ENCODE measurements at regions not wholly inside any gene's neighbourhood (a gene's known extent, or its start where the extent isn't known, plus 50 kb on each side); places are given as distances from the start of the nearest gene placed in this dataset.
A peak's percentile ranks its signal among the peaks of the same experiment; 100 is the strongest.

GRCh38 chr14:80146941-80147340 lies 64.4 kb downstream of the DIO2 start:
- DNase-seq, result no peak

GRCh38 chr14:80136358-80136757 lies 74.9 kb downstream of the DIO2 start:
- no peak for DNase-seq

GRCh38 chr14:80135305-80136088 lies 75.8 kb downstream of the DIO2 start:
- DNase-seq, result no peak

GRCh38 chr14:80134321-80134720 lies 77.0 kb downstream of the DIO2 start:
- DNase-seq, result no peak

- no peak for DNase-seq
These were observed 77.8 kb downstream of the DIO2 start for GRCh38 chr14:80133457-80133856.

GRCh38 chr14:80127466-80127865 lies 83.8 kb downstream of the DIO2 start:
- DNase-seq, result no peak

- DNase-seq, result no peak
These were observed 86.5 kb downstream of the DIO2 start for GRCh38 chr14:80124794-80125193.

- DNase-seq, result no peak
These were observed 93.4 kb downstream of the DIO2 start for GRCh38 chr14:80117876-80118275.

GRCh38 chr14:80116157-80116556 lies 95.1 kb downstream of the DIO2 start:
- DNase-seq, result no peak

GRCh38 chr14:80110721-80111120 lies 100.6 kb downstream of the DIO2 start:
- no peak for DNase-seq

- DNase-seq, result no peak
These were observed 102.2 kb downstream of the DIO2 start for GRCh38 chr14:80109055-80109454.

GRCh38 chr14:80108430-80108829 lies 102.9 kb downstream of the DIO2 start:
- no peak for DNase-seq

- DNase-seq, result no peak
These were observed 105.8 kb downstream of the DIO2 start for GRCh38 chr14:80105488-80105994.

GRCh38 chr14:80101835-80102234 lies 109.5 kb downstream of the DIO2 start:
- no peak for DNase-seq

- DNase-seq, result no peak
These were observed 110.6 kb downstream of the DIO2 start for GRCh38 chr14:80100681-80101080.

GRCh38 chr14:80095623-80096022 lies 115.7 kb downstream of the DIO2 start:
- DNase-seq, result no peak

GRCh38 chr14:80087411-80087810 lies 123.9 kb downstream of the DIO2 start:
- DNase-seq, result no peak

- DNase-seq, result no peak
These were observed 127.1 kb downstream of the DIO2 start for GRCh38 chr14:80084196-80084595.

GRCh38 chr14:80080601-80081000 lies 130.7 kb downstream of the DIO2 start:
- no peak for DNase-seq

GRCh38 chr14:80078501-80078900 lies 132.8 kb downstream of the DIO2 start:
- DNase-seq, result peak; percentile 92

- DNase-seq, result no peak
These were observed 134.0 kb downstream of the DIO2 start for GRCh38 chr14:80077262-80077661.

- DNase-seq, result no peak
These were observed 136.3 kb downstream of the DIO2 start for GRCh38 chr14:80074900-80075574.

GRCh38 chr14:80059041-80059440 lies 152.3 kb downstream of the DIO2 start:
- no peak for DNase-seq

- DNase-seq, result no peak
These were observed 154.9 kb downstream of the DIO2 start for GRCh38 chr14:80056497-80056801.

Measured in NCI-H1694 (cell line).